GM12878 (cell line): ENCODE measurements at regions not wholly inside any gene's neighbourhood (a gene's known extent, or its start where the extent isn't known, plus 50 kb on each side); places are given as distances from the start of the nearest gene placed in this dataset.

Experiments used
- ATAC-seq: fragments of 200-7000 bp; cut with Tn5 transposase; 3 replicates; pipeline ENCODE4 v1.9.1; 2020; ENCODE audit warnings: mild to moderate bottlenecking, moderate library complexity
- BruUV-seq: library from RNA; stranded (reverse); fragments of 400-500 nt; replicated peaks from 2 replicates; lab custom pipeline; 2021; lab: Mats Ljungman, UMichigan
- CTCF ChIA-PET: fragments of 300-600 bp; sonication (Branson Sonifier 250); formaldehyde crosslinking; extraction: SDS; loops from one replicate; lab custom pipeline; 2021; ENCODE audit warnings: inconsistent platforms; lab: Yijun Ruan, JAX
- POLR2A ChIA-PET: fragments of 350-600 bp; formaldehyde crosslinking; extraction: SDS; loops from one replicate; lab custom pipeline; 2021; ENCODE audit warnings: inconsistent platforms; lab: Charles Lee
- RAD21 ChIA-PET: fragments of 300-600 bp; sonication (Branson Sonifier 250); formaldehyde crosslinking; loops from one replicate; lab custom pipeline; 2023; ENCODE audit warnings: antibody characterized with exemption; ENCODE audit not compliant: unreplicated experiment; lab: Charles Lee
- SMC1A ChIA-PET: fragments of 300-600 bp; sonication (Branson Sonifier 250); formaldehyde crosslinking; loops from one replicate; lab custom pipeline; 2023; ENCODE audit not compliant: unreplicated experiment, uncharacterized antibody; lab: Charles Lee
- DNase-seq: peaks from one replicate; pipeline ENCODE4 v3.0.0-alpha.2; 2011; ENCODE audit warnings: low read depth, low spot score
- FAIRE-seq: peaks from 3 replicates; lab custom pipeline; 2011; peaks lifted over from hg19 to GRCh38; lab: Jason Lieb, UNC
- H2AFZ ChIP-seq: 2 replicates; pipeline ENCODE4 v1.6.0; 2011; ENCODE audit warnings: low read depth, low read length, control low read depth; ENCODE audit not compliant: control insufficient read depth
- H3K27ac ChIP-seq: 2 replicates; pipeline ENCODE4 v1.5.1; 2011; ENCODE audit warnings: control low read depth; ENCODE audit not compliant: control insufficient read depth, insufficient read depth
- H3K27me3 ChIP-seq, 2 experiments: replicated peaks in 1 of 2; 2 replicates each; pipeline versions ENCODE4 v1.6.0 to v1.6.1; 2011; ENCODE audit warnings: low read length in 1 of 2; ENCODE audit not compliant: control insufficient read depth in 2 of 2, insufficient read depth in 2 of 2
- H3K36me3 ChIP-seq, 2 experiments: 2 replicates each; pipeline ENCODE4 v1.5.1; 2011; ENCODE audit warnings: low read length in 1 of 2; ENCODE audit not compliant: control insufficient read depth in 2 of 2, insufficient read depth in 2 of 2
- H3K4me1 ChIP-seq: 2 replicates; pipeline ENCODE4 v1.6.1; 2011; ENCODE audit warnings: mild to moderate bottlenecking, low read length, moderate library complexity, mixed read lengths; ENCODE audit not compliant: control insufficient read depth, insufficient read depth
- H3K4me2 ChIP-seq: 2 replicates; pipeline ENCODE4 v1.6.0; 2011; ENCODE audit warnings: control low read depth; ENCODE audit not compliant: control insufficient read depth, insufficient read depth
- H3K4me3 ChIP-seq: fragments of 200-600 bp; sonication (generic); 2 replicates; pipeline ENCODE4 v1.5.1; 2016
- H3K79me2 ChIP-seq: 2 replicates; pipeline ENCODE4 v1.6.0; 2011; ENCODE audit warnings: low read length; ENCODE audit not compliant: control insufficient read depth, insufficient read depth
- H3K9ac ChIP-seq: 2 replicates; pipeline ENCODE4 v1.8.0; 2011; ENCODE audit warnings: low read length, control low read depth, mixed read lengths; ENCODE audit not compliant: control insufficient read depth, insufficient read depth
- H3K9me3 ChIP-seq: replicated peaks from 3 replicates; pipeline ENCODE4 v1.5.1; 2011; ENCODE audit warnings: mild to moderate bottlenecking, low read length; ENCODE audit not compliant: control insufficient read depth, insufficient read depth
- H4K20me1 ChIP-seq: 2 replicates; pipeline ENCODE4 v1.6.0; 2011; ENCODE audit not compliant: control insufficient read depth, insufficient read depth
- ASH2L ChIP-seq: fragments of 300-600, 200-600 bp; sonication (generic); IDR thresholded peaks from 2 replicates; pipeline ENCODE4 v1.6.1; 2017; ENCODE audit warnings: low read depth, mild to moderate bottlenecking, borderline replicate concordance
- ATF2 ChIP-seq: IDR thresholded peaks from 2 replicates; pipeline ENCODE4 v1.6.1; 2012; ENCODE audit warnings: low read length, inconsistent platforms
- CTCF ChIP-seq, 3 experiments: IDR thresholded peaks in 2 of 3; conservative IDR thresholded peaks in 1 of 3; 2 replicates each; pipeline ENCODE4 v1.5.1; 2011; ENCODE audit warnings: low read depth in 3 of 3, low read length in 3 of 3, mild to moderate bottlenecking in 3 of 3, control low read depth in 2 of 3, moderate library complexity in 2 of 3, inconsistent platforms in 1 of 3, mixed read lengths in 1 of 3; ENCODE audit not compliant: control insufficient read depth in 2 of 3, insufficient read depth in 1 of 3; ENCODE audit errors: extremely low read depth in 1 of 3
- E4F1 ChIP-seq: fragments of 450-650 bp; IDR thresholded peaks from 2 replicates; pipeline ENCODE4 v1.6.1; 2018; ENCODE audit warnings: borderline replicate concordance, mild to moderate bottlenecking; ENCODE audit not compliant: partially characterized antibody
- HSF1 ChIP-seq: fragments of 150-350 bp; IDR thresholded peaks from 2 replicates; pipeline ENCODE4 v1.6.1; 2014; ENCODE audit warnings: mild to moderate bottlenecking, low read depth, low read length
- JUNB ChIP-seq: IDR thresholded peaks from 2 replicates; pipeline ENCODE4 v1.6.1; 2016; ENCODE audit warnings: antibody characterized with exemption, mild to moderate bottlenecking
- MEF2B ChIP-seq: fragments of 450-650 bp; IDR thresholded peaks from 2 replicates; pipeline ENCODE4 v1.6.1; 2018; ENCODE audit warnings: mild to moderate bottlenecking, moderate library complexity; ENCODE audit not compliant: partially characterized antibody, poor library complexity, severe bottlenecking
- NRF1 ChIP-seq: conservative IDR thresholded peaks from 2 replicates; pipeline ENCODE4 v1.6.1; 2011; ENCODE audit warnings: mild to moderate bottlenecking, low read depth, low read length, improper control_type of control experiment
- POU2F2 ChIP-seq: IDR thresholded peaks from 3 replicates; pipeline ENCODE4 v1.6.1; 2011; ENCODE audit warnings: low read depth, mild to moderate bottlenecking, low read length, borderline replicate concordance
- RAD51 ChIP-seq: fragments of 450-650 bp; IDR thresholded peaks from 2 replicates; pipeline ENCODE4 v1.6.1; 2016; ENCODE audit warnings: moderate library complexity, mild to moderate bottlenecking, inconsistent platforms
- SMAD1 ChIP-seq: fragments of 450-650 bp; IDR thresholded peaks from 2 replicates; pipeline ENCODE4 v1.6.1; 2018; ENCODE audit warnings: mild to moderate bottlenecking, low read depth; ENCODE audit not compliant: partially characterized antibody
- SMC3 ChIP-seq: IDR thresholded peaks from 2 replicates; pipeline ENCODE4 v1.6.1; 2011; ENCODE audit warnings: low read length, improper control_type of control experiment, borderline replicate concordance
- SREBF1 ChIP-seq: IDR thresholded peaks from 2 replicates; pipeline ENCODE4 v1.6.1; 2012; ENCODE audit warnings: mild to moderate bottlenecking, low read length
- SREBF2 ChIP-seq: IDR thresholded peaks from 2 replicates; pipeline ENCODE4 v1.6.1; 2012; ENCODE audit warnings: mild to moderate bottlenecking, low read length
- YY1 ChIP-seq: IDR thresholded peaks from 2 replicates; pipeline ENCODE4 v1.6.1; 2011; ENCODE audit warnings: low read depth, mild to moderate bottlenecking, low read length
- ZNF217 ChIP-seq: fragments of 450-650 bp; IDR thresholded peaks from 2 replicates; pipeline ENCODE4 v1.6.1; 2017; ENCODE audit warnings: antibody characterized with exemption, mild to moderate bottlenecking
- WGBS: methylation state at CpG from one replicate; pipeline ENCODE4 v1.1.6; 2016; ENCODE audit warnings: low lambda C conversion rate; ENCODE audit not compliant: insufficient replicate concordance, insufficient coverage; ENCODE audit errors: missing lambda C conversion rate; 5-methylcytosine and 5-hydroxymethylcytosine counted together
- in situ Hi-C: fragments of 300-500 bp; cut with MboI; formaldehyde crosslinking; loops from 9 replicates; pipeline ENCODE4 v1.14.3; 2018; ENCODE audit warnings: mixed read lengths
- intact Hi-C: fragments of 100-400 bp; cut with micrococcal nuclease; formaldehyde crosslinking; loops from one replicate; pipeline ENCODE4 v1.14.2; 2022; ENCODE audit not compliant: unreplicated experiment

GRCh38 chr22:34105461-34106062 is 185.3 kb upstream of the LARGE1 start:
- Histone ChIP-seq H3K36me3 (no peaks in the 10 kb centered on the region), H3K9ac (no peak overlapping the region), H2AFZ (no peak overlapping the region), H3K4me3 (no peak overlapping the region), H3K27me3 (no peaks in the 10 kb centered on the region), H3K27ac (no peak overlapping the region), H3K4me2 (no peak overlapping the region), H4K20me1 (no peaks in the 10 kb centered on the region), H3K9me3 (no peaks in the 10 kb centered on the region), H3K4me1 (no peaks in the 10 kb centered on the region), H3K79me2 (no peaks in the 10 kb centered on the region)
- peak; percentile 18 for FAIRE-seq
- BruUV-seq: no TSS peak
- RAD21 ChIA-PET: interaction anchor here (1.0 kb wide), 1 partner anchor 803 kb away, joined by 4 read pairs; no protein-coding TSS in a partner anchor
- DNase-seq: no peak
- ATAC-seq: no peak
- POLR2A ChIA-PET: no interaction called here
- CTCF ChIA-PET: interaction anchor here (0.6 to 1.9 kb wide), 5 partner anchors 129 to 884 kb away, joined by 3 to 13 read pairs (median 3); no protein-coding TSS in a partner anchor
- 6% methylated on average over 10 of the region's 10 CpGs for WGBS
- in situ Hi-C loops (loop anchor here (5.0 kb wide), 1 partner anchor 598 kb away; no protein-coding TSS in a partner anchor), intact Hi-C loops (loop anchor here (5.0 kb wide), 1 partner anchor 588 kb away; no protein-coding TSS in a partner anchor)
- SMC1A ChIA-PET: interaction anchor here (0.9 to 1.1 kb wide), 3 partner anchors 146 to 804 kb away, joined by 3 to 7 read pairs (median 4); no protein-coding TSS in a partner anchor
- TF ChIP-seq ASH2L: no peak
- TF ChIP-seq MEF2B: no peak
- no peak for TF ChIP-seq JUNB
- TF ChIP-seq SREBF1: no peak
- no peak for TF ChIP-seq RAD51
- no peak for TF ChIP-seq ZNF217
- no peak for TF ChIP-seq SMAD1
- no peak for TF ChIP-seq POU2F2
- peak; percentile 38 to 63 (median 52); a peak in 5 of 6 replicates for TF ChIP-seq CTCF (IDR thresholded peaks at IDR 0.05 in 2 of 3, conservative IDR thresholded peaks at IDR 0.05 in 1 of 3; ENCODE audit: control insufficient read depth in 2 of 3, extremely low read depth in 1 of 3, insufficient read depth in 1 of 3, low read depth in 3 of 3, low read length in 3 of 3)
- no peak for TF ChIP-seq SREBF2
- no peak for TF ChIP-seq YY1
- TF ChIP-seq E4F1: no peak
- peak; percentile 25; the same call in 1 of the 2 replicates for TF ChIP-seq SMC3
- TF ChIP-seq HSF1: no peak
- TF ChIP-seq ATF2: no peak
- TF ChIP-seq NRF1: no peak
